Transverse colon (tissue), 4 donors: ENCODE measurements at regions not wholly inside any gene's neighbourhood (a gene's known extent, or its start where the extent isn't known, plus 50 kb on each side); places are given as distances from the start of the nearest gene placed in this dataset.

Source experiments
- DNase-seq: peaks from one replicate; pipeline ENCODE4 v3.0.0-alpha.2; 2019
- H3K27ac ChIP-seq, 4 donors: fragments of 200-600 bp; sonication (generic); 2 replicates each; pipeline ENCODE4 v1.5.1; 2016 to 2018; ENCODE audit warnings: inconsistent platforms in 4 of 4
- H3K27me3 ChIP-seq: fragments of 200-600 bp; sonication (generic); 2 replicates; pipeline ENCODE4 v1.5.1; 2017; ENCODE audit warnings: inconsistent platforms
- H3K36me3 ChIP-seq, 4 donors: fragments of 200-600 bp; sonication (generic); 2 replicates each; pipeline ENCODE4 v1.5.1; 2017 to 2019; ENCODE audit warnings: inconsistent platforms in 4 of 4
- H3K4me1 ChIP-seq, 4 donors: fragments of 200-600 bp; sonication (generic); 2 replicates each; pipeline ENCODE4 v1.5.1; 2017 to 2020; ENCODE audit warnings: inconsistent platforms in 4 of 4
- H3K4me3 ChIP-seq, 4 donors: fragments of 200-600 bp; sonication (generic); 1 replicate in 1 of 4; 2 replicates in 3 of 4; pipeline versions ENCODE4 v1.5.1 to v1.6.1; 2017 to 2019; ENCODE audit warnings: inconsistent platforms in 4 of 4
- H3K9me3 ChIP-seq, 2 donors: fragments of 200-600 bp; sonication (generic); 2 replicates each; pipeline ENCODE4 v1.5.1; 2017 to 2019; ENCODE audit warnings: inconsistent platforms in 2 of 2
- CTCF ChIP-seq, 5 experiments: fragments of 200-600 bp in 3 of 5; fragments of 450-650 bp in 2 of 5; sonication (generic) in 3 of 5; IDR thresholded peaks; 1 replicate in 2 of 5; 2 replicates in 3 of 5; pipeline ENCODE4 v1.5.1; 2016 to 2017; ENCODE audit warnings: antibody characterized with exemption in 5 of 5, inconsistent platforms in 3 of 5, mild to moderate bottlenecking in 2 of 5, moderate library complexity in 1 of 5
- EP300 ChIP-seq: sonication (generic); formaldehyde crosslinking; IDR thresholded peaks from one replicate; pipeline ENCODE4 v1.6.1; 2017; ENCODE audit warnings: antibody characterized with exemption, low read depth
- POLR2A ChIP-seq: fragments of 450-650 bp; IDR thresholded peaks from one replicate; pipeline ENCODE4 v1.6.1; 2016; ENCODE audit warnings: antibody characterized with exemption, mild to moderate bottlenecking, moderate library complexity
- POLR2AphosphoS5 ChIP-seq, 3 donors: sonication (generic); formaldehyde crosslinking; IDR thresholded peaks; one replicate each; pipeline ENCODE4 v1.6.1; 2016; ENCODE audit warnings: antibody characterized with exemption in 3 of 3
- WGBS, 2 donors: methylation state at CpG; one replicate each; pipeline ENCODE4 v1.1.5; 2018; ENCODE audit warnings: low coverage in 1 of 2; 5-methylcytosine and 5-hydroxymethylcytosine counted together
- in situ Hi-C, 4 donors: fragments of 200-750 bp; cut with MboI; loops; one replicate each; pipeline versions ENCODE4 v1.15.0 to v1.15.1; 2017; ENCODE audit warnings: low sequenced_read_pairs in 3 of 4, low pct_ligation_motif_present in 1 of 4, low pct_unique_long_range_greater_than_20kb in 1 of 4
- intact Hi-C: fragments of 100-400 bp; cut with DNase I; formaldehyde crosslinking; loops from one replicate; pipeline ENCODE4 v1.15.1; 2023; ENCODE audit warnings: low total_unique reads

- intact Hi-C loops (no loop called here), in situ Hi-C loops (no loop called here)
- no peaks in the 10 kb centered on the region for H3K27me3 ChIP-seq
- WGBS, 2 donors = 82 to 84% methylated on average over 4 to 16 of the region's 16 CpGs
- H3K36me3 ChIP-seq = no peaks in the 10 kb centered on the region
- H3K4me1 ChIP-seq = no peaks in the 10 kb centered on the region
- no peak for DNase-seq
- no peaks in the 10 kb centered on the region for H3K9me3 ChIP-seq
- no peak overlapping the region for H3K4me3 ChIP-seq
- no peak overlapping the region for H3K27ac ChIP-seq
- TF ChIP-seq EP300 (no peak), POLR2AphosphoS5 (IDR thresholded peaks at IDR 0.05) (no peak), CTCF (IDR thresholded peaks at IDR 0.05) (no peak), POLR2A (no peak)
Observed at GRCh38 chr17:5822281-5823060, 238.2 kb upstream of the NLRP1 start.

GRCh38 chr17:5823219-5823618 is 238.9 kb upstream of the NLRP1 start:
- Histone ChIP-seq H3K4me1 (no peaks in the 10 kb centered on the region), H3K27me3 (no peaks in the 10 kb centered on the region), H3K27ac (no peak overlapping the region), H3K9me3 (no peaks in the 10 kb centered on the region), H3K36me3 (no peaks in the 10 kb centered on the region), H3K4me3 (no peak overlapping the region)
- in situ Hi-C loops (no loop called here), intact Hi-C loops (no loop called here)
- no peak for DNase-seq
- WGBS, 2 donors = 43% methylated on average over 6 of the region's 6 CpGs; no CpG with 5 or more reads in 1 of the 2 donors
- TF ChIP-seq POLR2A = no peak
- TF ChIP-seq CTCF (IDR thresholded peaks at IDR 0.05) = no peak
- TF ChIP-seq POLR2AphosphoS5 (IDR thresholded peaks at IDR 0.05) = no peak
- no peak for TF ChIP-seq EP300

DNA sequence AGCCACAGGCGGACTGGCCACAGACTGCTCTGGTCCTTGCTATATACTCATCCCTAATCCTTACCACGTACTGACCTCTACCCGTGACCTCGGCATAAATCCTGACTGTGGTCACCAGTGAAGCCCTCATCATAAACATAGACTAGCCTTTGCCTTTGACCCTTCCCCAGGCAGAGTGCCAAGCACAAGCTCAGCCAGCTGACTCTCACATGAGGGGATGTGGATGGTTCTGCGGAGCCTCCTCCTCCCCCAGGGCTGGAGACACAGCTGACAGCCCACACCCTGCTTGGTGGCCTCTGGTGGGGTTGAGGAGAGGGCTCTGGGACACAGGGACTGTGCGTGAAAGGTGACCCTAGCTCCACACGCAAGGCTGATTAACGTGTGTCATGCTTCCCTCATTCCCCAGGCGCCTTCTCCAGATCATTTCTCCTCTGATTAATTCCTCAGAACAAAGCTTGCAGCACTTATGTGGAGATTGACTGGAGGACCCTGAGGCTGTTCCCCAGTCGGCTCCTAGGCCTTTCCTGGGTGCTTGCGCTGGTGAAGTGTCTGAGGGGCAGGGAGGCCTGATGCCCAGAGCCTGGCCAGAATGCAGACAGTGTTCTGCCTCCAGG is 241.5 kb upstream of the NLRP1 start:
- Histone ChIP-seq H3K4me3 (no peak overlapping the region), H3K27ac (no peak overlapping the region), H3K27me3 (peaks cover 5% of the 10 kb centered on the region), H3K36me3 (no peaks in the 10 kb centered on the region), H3K4me1 (no peaks in the 10 kb centered on the region), H3K9me3 (no peaks in the 10 kb centered on the region)
- 66% methylated on average over 11 of the region's 11 CpGs; no CpG with 5 or more reads in 1 of the 2 donors for WGBS, 2 donors
- in situ Hi-C loops (no loop called here), intact Hi-C loops (no loop called here)
- TF ChIP-seq CTCF (IDR thresholded peaks at IDR 0.05) = no peak
- no peak for TF ChIP-seq POLR2AphosphoS5 (IDR thresholded peaks at IDR 0.05)
- no peak for DNase-seq

DNA sequence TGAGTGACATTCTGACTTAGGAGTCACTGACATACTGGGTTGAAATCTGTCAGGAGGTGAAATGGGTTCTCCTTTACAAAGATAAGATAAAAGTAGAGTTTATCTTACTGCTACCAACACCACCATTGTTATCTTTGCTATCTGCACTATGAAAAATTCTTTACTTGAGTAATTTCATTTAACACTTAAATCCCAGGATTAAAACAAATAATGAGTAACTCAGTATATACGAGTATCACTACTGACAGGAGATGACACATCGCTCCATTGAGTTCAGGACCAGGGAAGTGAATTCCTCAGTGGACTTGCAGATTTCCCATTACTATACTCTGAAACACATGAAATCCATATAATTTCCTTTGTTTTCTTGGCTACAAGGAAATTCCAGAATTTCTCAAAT is 242.1 kb upstream of the NLRP1 start:
- Histone ChIP-seq H3K9me3 (no peaks in the 10 kb centered on the region), H3K4me1 (no peaks in the 10 kb centered on the region), H3K27ac (no peak overlapping the region), H3K36me3 (no peaks in the 10 kb centered on the region), H3K4me3 (no peak overlapping the region), H3K27me3 (peaks cover 5% of the 10 kb centered on the region)
- intact Hi-C loops (no loop called here), in situ Hi-C loops (no loop called here)
- DNase-seq = no peak
- 77 to 92% methylated on average over 2 of the region's 2 CpGs for WGBS, 2 donors
- TF ChIP-seq CTCF (IDR thresholded peaks at IDR 0.05) (no peak), POLR2A (no peak), POLR2AphosphoS5 (IDR thresholded peaks at IDR 0.05) (no peak), EP300 (no peak)
